Activated naive CD4-positive, alpha-beta T cell treated with Interleukin-2 at 50 U/mL for 16 hours (primary cell): ENCODE measurements at regions not wholly inside any gene's neighbourhood (a gene's known extent, or its start where the extent isn't known, plus 50 kb on each side); places are given as distances from the start of the nearest gene placed in this dataset.
"Not testable (repeated sequence)": the region's sequence is repeated elsewhere in the genome, so short reads cannot be mapped to it uniquely, and the experiment has no call there.

ENCODE experiments used
- DNase-seq: peaks from one replicate; pipeline ENCODE4 v3.0.0-alpha.2; 2020

DNA sequence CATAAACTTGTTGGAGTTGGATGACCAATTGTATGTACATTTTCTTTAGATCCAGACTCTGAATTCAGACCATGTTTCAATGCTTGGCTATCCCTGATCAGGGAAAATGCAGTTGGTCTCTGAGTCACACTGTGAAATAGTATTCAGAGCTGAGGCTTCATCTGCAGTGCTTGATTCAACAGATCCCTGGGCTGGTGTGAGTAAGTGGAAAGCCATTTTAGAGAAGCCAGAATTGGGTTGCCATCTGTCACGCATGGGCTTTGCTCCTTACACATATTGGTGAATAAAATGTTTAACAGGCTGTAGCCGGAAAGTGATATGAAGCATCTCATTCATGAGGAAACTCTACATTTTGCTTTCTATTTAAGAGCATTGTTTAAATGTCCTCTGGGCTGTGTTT is 50.0 kb upstream of the ACYP2 start:
- DNase-seq = no peak

GRCh38 chr2:54063967-54064535 is 51.4 kb upstream of the ACYP2 start:
- no peak for DNase-seq

GRCh38 chr2:54062401-54062800 is 53.0 kb upstream of the ACYP2 start:
- no peak for DNase-seq

DNA sequence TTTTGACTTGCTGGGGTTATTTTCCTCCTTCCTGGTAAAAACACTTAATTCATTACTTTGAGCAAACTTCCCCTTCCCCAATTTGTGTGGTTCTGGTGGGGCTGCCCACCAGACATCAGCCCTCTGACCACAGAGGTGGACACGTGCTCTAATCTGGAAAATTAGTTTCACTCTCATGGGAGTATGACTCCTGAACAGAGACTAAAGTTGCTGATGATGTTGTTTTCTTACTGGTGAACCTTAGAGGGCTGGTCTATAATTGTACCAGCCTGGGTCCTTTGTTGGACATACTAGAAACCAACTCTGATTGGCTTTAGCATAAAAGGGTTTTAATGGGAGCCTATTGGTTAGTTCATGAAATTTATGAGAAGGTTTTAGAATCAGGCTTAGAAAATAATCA is 54.1 kb upstream of the ACYP2 start:
- DNase-seq = no peak

GRCh38 chr2:54059986-54060385 is 55.4 kb upstream of the ACYP2 start:
- DNase-seq = no peak

GRCh38 chr2:54059504-54059903 is 55.9 kb upstream of the ACYP2 start:
- no peak for DNase-seq

- no peak for DNase-seq
Observed at GRCh38 chr2:54058449-54058848, 57.0 kb upstream of the ACYP2 start.

GRCh38 chr2:54054774-54055173 is 60.6 kb upstream of the ACYP2 start:
- no peak for DNase-seq

- DNase-seq = no peak
Observed at GRCh38 chr2:54054271-54054670, 61.1 kb upstream of the ACYP2 start.

- no peak for DNase-seq
Observed at GRCh38 chr2:54053830-54054229, 61.6 kb upstream of the ACYP2 start.

DNA sequence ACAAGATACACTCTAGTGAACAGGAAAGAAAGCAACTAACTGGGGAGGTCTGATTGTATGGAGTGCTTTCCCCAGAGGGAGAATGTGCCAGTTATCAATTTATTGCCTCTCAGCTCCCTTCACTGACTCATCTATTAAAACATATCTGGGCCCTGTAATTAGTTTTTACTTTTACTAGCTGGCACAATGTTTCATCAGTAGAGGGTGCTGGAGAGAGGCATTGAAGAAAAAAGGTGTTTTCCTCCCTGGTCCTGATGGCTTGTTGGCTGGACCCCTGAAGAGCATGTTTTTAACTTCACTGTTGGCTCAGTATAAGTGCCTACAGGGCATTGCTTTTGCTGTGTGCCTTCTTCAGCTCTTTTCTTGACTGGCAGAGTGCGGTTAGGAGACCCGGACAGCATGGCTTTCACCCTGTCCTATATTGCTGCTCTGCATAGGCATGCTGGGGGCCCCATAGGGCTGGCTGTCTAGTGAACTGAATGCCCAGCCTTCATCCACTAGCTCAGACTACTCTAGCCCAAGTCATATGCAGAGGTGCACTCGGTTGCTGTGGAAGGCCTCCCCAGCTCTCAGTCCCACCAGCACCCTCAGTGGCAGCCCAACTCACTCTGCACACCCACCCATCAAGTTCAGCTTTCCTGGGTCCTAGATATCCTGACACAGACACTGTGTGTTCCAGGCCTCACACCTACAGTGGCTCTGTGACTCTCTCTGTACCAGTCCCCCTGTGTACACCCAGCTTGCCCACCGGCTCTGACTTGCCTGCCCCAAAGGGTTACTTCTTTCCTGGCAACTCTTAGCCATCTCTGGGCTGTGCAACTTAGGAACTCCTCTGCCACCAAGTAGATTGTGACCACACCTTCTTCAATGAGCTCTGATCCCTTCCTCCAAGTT is 62.3 kb upstream of the ACYP2 start:
- no peak for DNase-seq

- DNase-seq = no peak
Observed at GRCh38 chr2:54050445-54050844, 65.0 kb upstream of the ACYP2 start.

DNA sequence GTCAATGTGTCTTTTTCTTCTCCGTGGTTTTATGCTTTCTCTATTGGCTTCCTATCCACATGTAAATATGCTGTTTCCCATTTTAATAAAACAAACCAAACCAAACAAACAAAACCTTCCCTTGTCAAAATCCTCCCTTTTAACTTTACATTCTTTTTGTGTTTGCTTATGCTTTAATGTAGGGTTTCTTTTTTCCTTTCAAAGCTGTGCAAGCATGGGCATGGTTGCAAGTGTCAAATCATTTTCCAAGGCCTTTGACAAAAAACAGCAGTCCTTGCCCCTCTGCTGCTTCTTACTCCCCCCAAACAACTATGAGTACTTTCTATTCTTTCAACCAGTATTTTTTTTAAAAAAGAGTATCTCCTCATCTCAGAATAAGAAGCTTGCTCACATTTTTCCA is 66.0 kb upstream of the ACYP2 start:
- no peak for DNase-seq

DNA sequence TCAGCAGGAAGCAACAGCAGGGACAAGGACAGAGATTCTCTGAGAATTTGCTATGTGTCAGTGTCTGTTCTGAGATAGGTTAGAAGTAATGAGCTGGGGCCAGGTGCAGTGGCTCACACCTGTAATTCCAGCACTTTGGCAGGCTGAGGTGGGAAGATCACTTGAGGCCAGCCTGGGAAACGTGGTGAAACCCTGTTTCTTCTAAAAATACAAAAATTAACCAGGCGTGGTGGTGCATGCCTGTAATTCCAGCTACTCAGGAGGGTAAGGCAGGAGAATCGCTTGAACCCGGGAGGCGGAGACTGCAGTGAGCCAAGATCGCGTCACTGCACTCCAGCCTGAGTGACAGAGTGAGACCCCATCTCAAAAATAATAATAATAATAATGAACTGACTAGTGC is 66.5 kb upstream of the ACYP2 start:
- DNase-seq = not testable (repeated sequence)

DNA sequence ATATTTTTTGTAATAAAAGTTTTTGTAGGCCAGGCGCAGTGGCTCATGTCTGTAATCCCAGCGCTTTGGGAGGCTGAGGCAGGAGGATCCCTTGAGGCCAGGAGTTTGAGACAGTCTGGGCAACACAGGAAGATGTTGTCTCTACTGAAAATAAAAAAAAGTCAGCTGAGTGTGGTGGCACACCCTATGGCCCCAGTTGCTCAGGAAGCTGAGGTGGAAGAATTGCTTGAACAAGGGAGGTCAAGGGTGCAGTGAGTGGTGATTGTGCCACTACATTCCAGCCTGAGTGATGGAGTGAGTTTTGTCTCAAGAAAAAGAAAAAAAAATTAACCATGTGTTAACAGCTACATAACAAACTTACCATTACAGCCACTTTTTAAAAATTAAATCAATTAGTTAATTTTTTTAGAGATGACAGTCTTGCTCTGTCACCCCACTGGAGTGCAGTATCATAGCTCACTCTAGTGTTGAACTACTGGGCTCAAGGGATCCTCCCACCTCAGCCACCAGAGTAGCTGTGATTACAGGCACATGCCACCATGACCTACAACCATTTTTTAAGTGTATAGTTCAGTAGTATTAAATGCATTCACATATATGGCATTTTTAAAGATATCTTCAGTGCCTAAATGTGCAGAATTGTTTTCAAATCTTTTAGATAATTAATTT is 67.2 kb upstream of the ACYP2 start:
- DNase-seq = no peak

- no peak for DNase-seq
Observed at GRCh38 chr2:54047658-54048057, 67.8 kb upstream of the ACYP2 start.

- peak; percentile 7 for DNase-seq
Observed at GRCh38 chr2:54047091-54047490, 68.3 kb upstream of the ACYP2 start.

GRCh38 chr2:54042897-54043620 is 72.3 kb upstream of the PSME4 start:
- DNase-seq = no peak

GRCh38 chr2:54042341-54042740 is 71.5 kb upstream of the PSME4 start:
- no peak for DNase-seq

DNA sequence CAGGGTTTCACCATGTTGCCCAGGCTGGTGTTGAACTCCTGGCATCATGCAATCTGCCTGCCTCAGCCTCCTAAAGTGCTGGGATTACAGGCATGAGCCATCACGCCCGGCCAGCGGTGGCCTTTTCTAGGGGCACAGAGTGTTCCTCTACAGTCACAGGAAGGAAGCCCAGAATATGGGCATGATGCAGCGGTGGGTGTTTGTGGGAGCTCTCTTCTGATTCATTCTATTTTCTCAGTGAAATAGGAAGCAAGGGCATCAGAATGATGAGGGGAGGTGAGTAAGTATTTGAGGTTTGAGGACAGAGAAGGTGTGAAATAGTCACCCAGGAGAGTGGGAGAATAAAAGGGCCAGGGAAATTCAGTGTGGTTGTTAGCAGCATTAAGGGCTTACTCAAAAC is 70.3 kb upstream of the PSME4 start:
- peak; percentile 72 for DNase-seq

- DNase-seq = no peak
Observed at GRCh38 chr2:54040685-54041084, 69.9 kb upstream of the PSME4 start.

GRCh38 chr2:54040250-54040649 is 69.5 kb upstream of the PSME4 start:
- no peak for DNase-seq

- DNase-seq = no peak
Observed at GRCh38 chr2:54038835-54039234, 68.0 kb upstream of the PSME4 start.
